ENCODE measurements at regions not wholly inside any gene's neighbourhood (a gene's known extent, or its start where the extent isn't known, plus 50 kb on each side); places are given as distances from the start of the nearest gene placed in this dataset.

DNA sequence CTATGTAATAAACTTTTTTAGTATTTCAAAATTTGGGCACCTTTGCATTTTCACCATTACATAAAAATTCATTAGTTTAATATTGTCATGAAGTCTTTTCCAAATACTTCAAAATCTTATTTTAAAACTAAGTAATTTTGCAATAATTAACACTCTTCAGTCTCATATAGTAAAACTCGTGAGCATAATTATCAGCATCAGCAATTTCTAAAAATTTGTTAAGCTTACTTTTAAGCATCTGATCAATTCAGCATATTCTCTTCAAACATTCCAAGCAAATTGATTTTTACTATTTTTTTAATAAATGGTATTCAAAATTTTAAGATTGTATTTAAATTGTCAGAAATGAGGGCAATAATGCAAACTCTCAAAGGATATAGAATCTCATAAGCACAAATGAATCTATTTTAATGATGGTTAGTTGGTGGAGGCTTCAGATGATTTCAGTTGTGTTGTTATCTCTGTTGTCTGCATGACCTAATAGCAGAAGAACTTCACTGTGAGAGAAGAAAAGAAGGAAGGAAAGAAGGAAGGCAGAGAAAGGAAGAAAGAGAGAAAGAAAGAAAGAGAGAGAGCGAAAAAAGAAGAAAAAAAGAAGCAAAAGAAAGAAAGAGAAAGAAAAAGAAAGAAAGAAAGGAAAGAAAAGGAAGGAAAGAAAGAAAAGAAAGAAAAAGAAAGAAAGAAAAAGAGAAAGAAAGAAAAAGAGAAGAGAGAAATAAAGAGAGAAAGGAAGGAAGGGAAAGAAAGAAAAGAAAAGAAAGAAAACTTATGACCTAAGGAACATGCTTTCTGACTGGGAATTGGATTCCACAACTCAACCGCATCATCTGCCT lies 860.5 kb downstream of the NCAM2 start:
- H3K27me3 ChIP-seq (ENCODE audit: control insufficient read depth, insufficient read depth, low read length): no peaks in the 10 kb centered on the region
- H3K4me1 ChIP-seq (ENCODE audit: control insufficient read depth, insufficient read depth, low read length): no peaks in the 10 kb centered on the region
- H3K27ac ChIP-seq (ENCODE audit: low read length): no peak overlapping the region
- H3K4me3 ChIP-seq (ENCODE audit: low read depth in 2 of 2, low read length in 2 of 2): no peak overlapping the region
- no TSS peak for BruUV-seq (replicated peaks)
- in situ Hi-C loops (cut with HindIII; ENCODE audit: low pct_unique_long_range_greater_than_20kb, low sequenced_read_pairs) (no loop called here), intact Hi-C loops (cut with micrococcal nuclease; ENCODE audit: unreplicated experiment) (no loop called here)
- H3K9me3 ChIP-seq (ENCODE audit: control insufficient read depth, insufficient read depth, low read depth, low read length): no peaks in the 10 kb centered on the region
- H3K36me3 ChIP-seq (ENCODE audit: control insufficient read depth, insufficient read depth, low read length): no peaks in the 10 kb centered on the region
- ChIA-PET POLR2A (no interaction called here), CTCF (no interaction called here)
- DNase-seq (ENCODE audit: low read depth, low spot score) (no peak), ATAC-seq (no peak)
- TF ChIP-seq POLR2AphosphoS5 (IDR thresholded peaks at IDR 0.05; ENCODE audit: low read depth, low read length): no peak
- no peak for TF ChIP-seq TCF7L2 (IDR thresholded peaks at IDR 0.05; ENCODE audit: low read depth, low read length)
- no peak for TF ChIP-seq SIN3A (IDR thresholded peaks at IDR 0.05; ENCODE audit: borderline replicate concordance, insufficient read depth, low read depth, low read length)
- TF ChIP-seq, protein P1, sequence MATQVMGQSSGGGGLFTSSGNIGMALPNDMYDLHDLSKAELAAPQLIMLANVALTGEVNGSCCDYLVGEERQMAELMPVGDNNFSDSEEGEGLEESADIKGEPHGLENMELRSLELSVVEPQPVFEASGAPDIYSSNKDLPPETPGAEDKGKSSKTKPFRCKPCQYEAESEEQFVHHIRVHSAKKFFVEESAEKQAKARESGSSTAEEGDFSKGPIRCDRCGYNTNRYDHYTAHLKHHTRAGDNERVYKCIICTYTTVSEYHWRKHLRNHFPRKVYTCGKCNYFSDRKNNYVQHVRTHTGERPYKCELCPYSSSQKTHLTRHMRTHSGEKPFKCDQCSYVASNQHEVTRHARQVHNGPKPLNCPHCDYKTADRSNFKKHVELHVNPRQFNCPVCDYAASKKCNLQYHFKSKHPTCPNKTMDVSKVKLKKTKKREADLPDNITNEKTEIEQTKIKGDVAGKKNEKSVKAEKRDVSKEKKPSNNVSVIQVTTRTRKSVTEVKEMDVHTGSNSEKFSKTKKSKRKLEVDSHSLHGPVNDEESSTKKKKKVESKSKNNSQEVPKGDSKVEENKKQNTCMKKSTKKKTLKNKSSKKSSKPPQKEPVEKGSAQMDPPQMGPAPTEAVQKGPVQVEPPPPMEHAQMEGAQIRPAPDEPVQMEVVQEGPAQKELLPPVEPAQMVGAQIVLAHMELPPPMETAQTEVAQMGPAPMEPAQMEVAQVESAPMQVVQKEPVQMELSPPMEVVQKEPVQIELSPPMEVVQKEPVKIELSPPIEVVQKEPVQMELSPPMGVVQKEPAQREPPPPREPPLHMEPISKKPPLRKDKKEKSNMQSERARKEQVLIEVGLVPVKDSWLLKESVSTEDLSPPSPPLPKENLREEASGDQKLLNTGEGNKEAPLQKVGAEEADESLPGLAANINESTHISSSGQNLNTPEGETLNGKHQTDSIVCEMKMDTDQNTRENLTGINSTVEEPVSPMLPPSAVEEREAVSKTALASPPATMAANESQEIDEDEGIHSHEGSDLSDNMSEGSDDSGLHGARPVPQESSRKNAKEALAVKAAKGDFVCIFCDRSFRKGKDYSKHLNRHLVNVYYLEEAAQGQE (IDR thresholded peaks at IDR 0.05; ENCODE audit: insufficient read depth in 1 of 2, low read depth in 2 of 2, low read length in 1 of 2): no peak
- TF ChIP-seq, protein P2, sequence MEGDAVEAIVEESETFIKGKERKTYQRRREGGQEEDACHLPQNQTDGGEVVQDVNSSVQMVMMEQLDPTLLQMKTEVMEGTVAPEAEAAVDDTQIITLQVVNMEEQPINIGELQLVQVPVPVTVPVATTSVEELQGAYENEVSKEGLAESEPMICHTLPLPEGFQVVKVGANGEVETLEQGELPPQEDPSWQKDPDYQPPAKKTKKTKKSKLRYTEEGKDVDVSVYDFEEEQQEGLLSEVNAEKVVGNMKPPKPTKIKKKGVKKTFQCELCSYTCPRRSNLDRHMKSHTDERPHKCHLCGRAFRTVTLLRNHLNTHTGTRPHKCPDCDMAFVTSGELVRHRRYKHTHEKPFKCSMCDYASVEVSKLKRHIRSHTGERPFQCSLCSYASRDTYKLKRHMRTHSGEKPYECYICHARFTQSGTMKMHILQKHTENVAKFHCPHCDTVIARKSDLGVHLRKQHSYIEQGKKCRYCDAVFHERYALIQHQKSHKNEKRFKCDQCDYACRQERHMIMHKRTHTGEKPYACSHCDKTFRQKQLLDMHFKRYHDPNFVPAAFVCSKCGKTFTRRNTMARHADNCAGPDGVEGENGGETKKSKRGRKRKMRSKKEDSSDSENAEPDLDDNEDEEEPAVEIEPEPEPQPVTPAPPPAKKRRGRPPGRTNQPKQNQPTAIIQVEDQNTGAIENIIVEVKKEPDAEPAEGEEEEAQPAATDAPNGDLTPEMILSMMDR (IDR thresholded peaks at IDR 0.05): no peak

DNA sequence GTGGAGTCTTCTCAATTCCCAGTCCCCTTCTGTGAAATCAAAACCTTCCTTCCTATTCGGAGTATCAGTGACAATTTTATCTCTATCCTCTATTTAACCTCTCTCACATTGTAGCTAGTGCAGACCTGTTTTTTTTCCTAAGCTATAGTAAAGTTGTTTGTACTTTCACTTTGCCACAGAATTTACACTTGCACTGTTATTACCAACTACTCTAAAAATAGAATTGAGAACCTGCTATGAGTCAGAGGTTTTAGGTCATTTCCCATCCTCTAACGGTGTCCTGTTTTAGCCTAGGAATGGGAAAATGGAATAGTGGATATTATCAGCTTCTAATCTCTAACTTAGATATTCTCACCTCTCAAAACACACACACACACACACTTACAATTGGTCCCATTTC lies 862.7 kb downstream of the NCAM2 start:
- no peak for ATAC-seq
- DNase-seq (ENCODE audit: low read depth, low spot score): no peak
- TF ChIP-seq, protein P1 (IDR thresholded peaks at IDR 0.05; ENCODE audit: insufficient read depth in 1 of 2, low read depth in 2 of 2, low read length in 1 of 2): no peak
- no peak for TF ChIP-seq SIN3A (IDR thresholded peaks at IDR 0.05; ENCODE audit: borderline replicate concordance, insufficient read depth, low read depth, low read length)
- TF ChIP-seq, protein P2 (IDR thresholded peaks at IDR 0.05): no peak
- no peak for TF ChIP-seq POLR2AphosphoS5 (IDR thresholded peaks at IDR 0.05; ENCODE audit: low read depth, low read length)
- TF ChIP-seq TCF7L2 (IDR thresholded peaks at IDR 0.05; ENCODE audit: low read depth, low read length): no peak
- no peaks in the 10 kb centered on the region for H3K27me3 ChIP-seq (ENCODE audit: control insufficient read depth, insufficient read depth, low read length)
- intact Hi-C loops (cut with micrococcal nuclease; ENCODE audit: unreplicated experiment) (no loop called here), in situ Hi-C loops (cut with HindIII; ENCODE audit: low pct_unique_long_range_greater_than_20kb, low sequenced_read_pairs) (no loop called here)
- no TSS peak for BruUV-seq (replicated peaks)
- CTCF ChIA-PET: no interaction called here
- no peaks in the 10 kb centered on the region for H3K9me3 ChIP-seq (ENCODE audit: control insufficient read depth, insufficient read depth, low read depth, low read length)
- H3K4me1 ChIP-seq (ENCODE audit: control insufficient read depth, insufficient read depth, low read length): no peaks in the 10 kb centered on the region
- no peak overlapping the region for H3K4me3 ChIP-seq (ENCODE audit: low read depth in 2 of 2, low read length in 2 of 2)
- no peak overlapping the region for H3K27ac ChIP-seq (ENCODE audit: low read length)
- POLR2A ChIA-PET: no interaction called here
- H3K36me3 ChIP-seq (ENCODE audit: control insufficient read depth, insufficient read depth, low read length): no peaks in the 10 kb centered on the region

Data from Panc1 (cell line).